ENCODE measurements at regions not wholly inside any gene's neighbourhood (a gene's known extent, or its start where the extent isn't known, plus 50 kb on each side); places are given as distances from the start of the nearest gene placed in this dataset.
"Not testable (repeated sequence)": the region's sequence is repeated elsewhere in the genome, so short reads cannot be mapped to it uniquely, and the experiment has no call there.

- DNase-seq (ENCODE audit: low read depth): no peak
- TF ChIP-seq, protein P1, sequence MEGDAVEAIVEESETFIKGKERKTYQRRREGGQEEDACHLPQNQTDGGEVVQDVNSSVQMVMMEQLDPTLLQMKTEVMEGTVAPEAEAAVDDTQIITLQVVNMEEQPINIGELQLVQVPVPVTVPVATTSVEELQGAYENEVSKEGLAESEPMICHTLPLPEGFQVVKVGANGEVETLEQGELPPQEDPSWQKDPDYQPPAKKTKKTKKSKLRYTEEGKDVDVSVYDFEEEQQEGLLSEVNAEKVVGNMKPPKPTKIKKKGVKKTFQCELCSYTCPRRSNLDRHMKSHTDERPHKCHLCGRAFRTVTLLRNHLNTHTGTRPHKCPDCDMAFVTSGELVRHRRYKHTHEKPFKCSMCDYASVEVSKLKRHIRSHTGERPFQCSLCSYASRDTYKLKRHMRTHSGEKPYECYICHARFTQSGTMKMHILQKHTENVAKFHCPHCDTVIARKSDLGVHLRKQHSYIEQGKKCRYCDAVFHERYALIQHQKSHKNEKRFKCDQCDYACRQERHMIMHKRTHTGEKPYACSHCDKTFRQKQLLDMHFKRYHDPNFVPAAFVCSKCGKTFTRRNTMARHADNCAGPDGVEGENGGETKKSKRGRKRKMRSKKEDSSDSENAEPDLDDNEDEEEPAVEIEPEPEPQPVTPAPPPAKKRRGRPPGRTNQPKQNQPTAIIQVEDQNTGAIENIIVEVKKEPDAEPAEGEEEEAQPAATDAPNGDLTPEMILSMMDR (IDR thresholded peaks at IDR 0.05; ENCODE audit: insufficient read depth, low read depth, low read length, missing control alignments): no peak
- no peak overlapping the region for H3K4me3 ChIP-seq (ENCODE audit: low read length)
Measured at GRCh38 chr1:101408212-101409042, 171.6 kb downstream of the S1PR1 start.

GRCh38 chr1:101409102-101409501 lies 172.3 kb downstream of the S1PR1 start:
- H3K4me3 ChIP-seq (ENCODE audit: low read length): no peak overlapping the region
- TF ChIP-seq, protein P1 (IDR thresholded peaks at IDR 0.05; ENCODE audit: insufficient read depth, low read depth, low read length, missing control alignments): no peak
- DNase-seq (ENCODE audit: low read depth): no peak

DNA sequence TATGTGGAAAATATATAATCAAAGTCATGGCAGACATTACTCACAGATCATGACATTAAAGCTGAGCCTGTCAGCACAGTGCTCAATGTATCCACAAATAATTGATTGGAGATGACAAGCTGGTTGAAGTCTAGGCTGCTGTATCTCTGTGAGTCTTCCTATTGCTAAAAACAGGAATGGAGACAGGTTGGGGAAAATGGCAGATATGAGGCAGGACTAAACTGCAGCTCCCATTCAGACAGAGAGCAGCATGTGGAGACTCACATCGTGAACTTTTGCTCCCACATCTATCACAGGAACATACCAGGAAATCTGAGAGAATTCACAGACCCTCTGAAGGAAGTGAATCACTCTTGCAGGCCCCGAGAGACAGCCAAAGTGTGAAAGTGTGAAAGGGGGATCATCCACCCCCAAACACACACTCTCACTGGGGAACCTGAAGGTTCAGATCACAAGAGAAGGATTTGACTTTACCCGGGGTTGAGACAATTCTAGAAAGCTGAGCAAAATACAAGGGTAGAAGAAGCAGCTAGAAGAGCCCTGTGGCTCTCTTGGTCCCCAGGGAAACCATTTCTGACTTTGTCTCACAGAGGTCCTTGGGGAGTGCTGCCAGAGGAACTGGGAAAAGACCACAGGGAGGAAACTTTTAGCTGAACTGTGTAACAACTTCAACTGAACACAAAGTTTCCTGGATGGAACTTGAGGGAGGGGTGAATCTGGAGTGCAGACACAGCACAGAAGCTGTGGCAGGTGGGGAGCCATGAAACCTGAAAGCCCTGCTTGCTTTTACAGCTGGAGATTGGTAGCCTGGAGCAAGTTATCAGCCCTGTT lies 173.4 kb downstream of the S1PR1 start:
- no peak for DNase-seq (ENCODE audit: low read depth)
- TF ChIP-seq, protein P1 (IDR thresholded peaks at IDR 0.05; ENCODE audit: insufficient read depth, low read depth, low read length, missing control alignments): no peak
- no peak overlapping the region for H3K4me3 ChIP-seq (ENCODE audit: low read length)

- no peak overlapping the region for H3K4me3 ChIP-seq (ENCODE audit: low read length)
- TF ChIP-seq, protein P1 (IDR thresholded peaks at IDR 0.05; ENCODE audit: insufficient read depth, low read depth, low read length, missing control alignments): no peak
- no peak for DNase-seq (ENCODE audit: low read depth)
Measured at GRCh38 chr1:101420406-101420805, 183.6 kb downstream of the S1PR1 start.

DNA sequence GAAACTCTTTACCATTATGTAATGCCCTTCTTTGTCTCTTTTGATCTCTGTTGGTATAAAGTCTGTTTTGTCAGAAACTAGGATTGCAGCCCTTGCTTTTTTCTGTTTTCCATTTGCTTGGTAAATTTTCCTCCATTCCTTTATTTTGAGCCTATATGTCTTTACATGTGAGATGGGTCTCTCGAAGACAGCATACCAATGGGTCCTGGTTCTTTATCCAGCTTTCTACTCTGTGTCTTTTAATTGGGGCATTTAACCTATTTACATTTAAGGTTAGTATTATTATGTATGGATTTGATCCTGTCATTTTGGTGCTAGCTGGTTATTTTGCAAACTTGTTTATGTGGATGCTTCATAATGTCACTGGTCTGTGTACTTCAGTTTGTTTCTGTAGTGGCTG lies 191.3 kb downstream of the S1PR1 start:
- not testable (repeated sequence) for H3K4me3 ChIP-seq (ENCODE audit: low read length)

DNA sequence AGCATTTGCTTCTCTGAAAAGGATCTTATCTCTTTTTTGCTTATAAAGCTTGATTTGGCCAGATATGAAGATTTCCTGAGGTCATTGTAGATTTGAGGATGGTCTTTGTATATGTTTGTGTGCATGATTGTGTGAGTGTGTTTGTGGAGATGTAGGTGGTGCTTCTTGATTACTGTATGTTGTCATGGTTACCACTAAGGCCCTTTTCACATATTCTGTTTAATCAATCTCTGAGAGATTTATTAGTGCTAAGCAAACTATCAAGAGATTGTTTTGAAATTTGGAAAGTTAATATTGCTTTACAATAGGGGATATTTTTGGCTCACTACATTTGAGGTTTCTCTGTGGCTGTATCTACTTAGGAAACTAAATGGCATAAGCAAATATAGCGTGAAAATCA lies 191.7 kb downstream of the S1PR1 start:
- DNase-seq (ENCODE audit: low read depth): no peak
- H3K4me3 ChIP-seq (ENCODE audit: low read length): no peak overlapping the region
- TF ChIP-seq, protein P1 (IDR thresholded peaks at IDR 0.05; ENCODE audit: insufficient read depth, low read depth, low read length, missing control alignments): no peak

More for the DNA sequence above, 191.3 kb downstream of the S1PR1 start:
- DNase-seq (ENCODE audit: low read depth): not testable (repeated sequence)

DNA sequence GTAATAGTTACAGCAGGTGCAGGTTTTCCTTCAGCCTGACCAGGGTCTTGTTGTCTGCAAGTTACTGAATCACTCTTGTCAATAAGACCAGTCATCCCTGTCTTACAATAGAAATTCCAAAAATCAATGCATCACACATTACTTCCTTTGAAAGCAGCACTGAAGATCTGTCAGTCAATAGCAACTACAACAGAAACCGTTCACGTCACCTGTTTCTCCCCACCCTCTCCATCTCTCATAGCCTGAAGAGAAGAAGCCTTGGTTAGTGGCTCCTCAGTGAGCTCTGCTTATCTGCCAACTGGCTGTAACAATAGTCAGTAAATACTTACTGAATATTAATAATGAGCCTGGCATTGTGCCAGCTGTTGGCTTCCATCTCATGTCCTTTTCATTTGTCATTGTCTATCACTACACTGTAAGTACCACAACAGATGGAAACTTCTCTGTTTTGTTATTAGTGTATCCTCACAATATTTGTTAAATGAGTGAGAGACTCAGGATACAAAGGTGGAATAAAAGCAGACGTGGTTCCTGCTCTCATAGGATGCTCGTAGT lies 195.2 kb downstream of the S1PR1 start:
- DNase-seq (ENCODE audit: low read depth): peak; percentile 3
- TF ChIP-seq, protein P1 (IDR thresholded peaks at IDR 0.05; ENCODE audit: insufficient read depth, low read depth, low read length, missing control alignments): no peak
- H3K4me3 ChIP-seq (ENCODE audit: low read length): no peak overlapping the region
